Ishikawa (cell line): ENCODE measurements at regions not wholly inside any gene's neighbourhood (a gene's known extent, or its start where the extent isn't known, plus 50 kb on each side); places are given as distances from the start of the nearest gene placed in this dataset.

Experiments
- CEBPB ChIP-seq: IDR thresholded peaks from 2 replicates; pipeline ENCODE4 v1.6.1; 2012
- CREB1 ChIP-seq: IDR thresholded peaks from 2 replicates; pipeline ENCODE4 v1.6.1; 2012; ENCODE audit warnings: low read depth
- EGR1 ChIP-seq: IDR thresholded peaks from 2 replicates; pipeline ENCODE4 v1.6.1; 2012
- EP300 ChIP-seq: IDR thresholded peaks from 2 replicates; pipeline ENCODE4 v1.6.1; 2012; ENCODE audit warnings: borderline replicate concordance
- FOXM1 ChIP-seq: IDR thresholded peaks from 2 replicates; pipeline ENCODE4 v1.6.1; 2012; ENCODE audit warnings: low read depth, borderline replicate concordance
- MAX ChIP-seq: IDR thresholded peaks from 2 replicates; pipeline ENCODE4 v1.6.1; 2012
- NFIC ChIP-seq: IDR thresholded peaks from 2 replicates; pipeline ENCODE4 v1.6.1; 2012
- RAD21 ChIP-seq: IDR thresholded peaks from 2 replicates; pipeline ENCODE4 v1.6.1; 2012; ENCODE audit warnings: low read depth
- REST ChIP-seq: IDR thresholded peaks from 2 replicates; pipeline ENCODE4 v1.6.1; 2012; ENCODE audit warnings: low read depth, mild to moderate bottlenecking
- TAF1 ChIP-seq: IDR thresholded peaks from 2 replicates; pipeline ENCODE4 v1.6.1; 2012; ENCODE audit warnings: low read depth, mild to moderate bottlenecking
- TCF12 ChIP-seq: IDR thresholded peaks from 2 replicates; pipeline ENCODE4 v1.6.1; 2012; ENCODE audit warnings: low read depth
- TEAD4 ChIP-seq: IDR thresholded peaks from 2 replicates; pipeline ENCODE4 v1.6.1; 2012
- USF1 ChIP-seq: IDR thresholded peaks from 2 replicates; pipeline ENCODE4 v1.6.1; 2012
- YY1 ChIP-seq: IDR thresholded peaks from 2 replicates; pipeline ENCODE4 v1.6.1; 2012; ENCODE audit warnings: low read depth
- ZBTB7A ChIP-seq: IDR thresholded peaks from 2 replicates; pipeline ENCODE4 v1.6.1; 2012; ENCODE audit warnings: low read depth

- TF ChIP-seq TCF12 (no peak), YY1 (no peak), REST (no peak), CREB1 (no peak), FOXM1 (no peak), CEBPB (no peak), EGR1 (no peak), USF1 (no peak), TAF1 (no peak), NFIC (no peak), MAX (no peak), TEAD4 (no peak), EP300 (no peak), RAD21 (no peak), ZBTB7A (no peak)
Measured at GRCh38 chr13:40194224-40194806, 472.1 kb downstream of the FOXO1 start.

- no peak for TF ChIP-seq TEAD4
- TF ChIP-seq ZBTB7A = no peak
- no peak for TF ChIP-seq CEBPB
- TF ChIP-seq MAX = no peak
- TF ChIP-seq YY1 = no peak
- TF ChIP-seq FOXM1 = no peak
- no peak for TF ChIP-seq EP300
Measured at GRCh38 chr13:40197049-40197448, 469.4 kb downstream of the FOXO1 start.

- TF ChIP-seq FOXM1 (no peak), CEBPB (no peak), YY1 (no peak)
Measured at GRCh38 chr13:40197936-40198595, 468.4 kb downstream of the FOXO1 start.

GRCh38 chr13:40200273-40200978 is 466.0 kb downstream of the FOXO1 start:
- TF ChIP-seq USF1 = no peak
- TF ChIP-seq FOXM1 = no peak
- TF ChIP-seq ZBTB7A = no peak
- no peak for TF ChIP-seq TAF1
- TF ChIP-seq NFIC = no peak
- no peak for TF ChIP-seq TEAD4
- TF ChIP-seq RAD21 = no peak
- no peak for TF ChIP-seq CEBPB
- TF ChIP-seq YY1 = no peak
- no peak for TF ChIP-seq MAX
- TF ChIP-seq EGR1 = no peak

GRCh38 chr13:40204246-40204645 is 462.2 kb downstream of the FOXO1 start:
- TF ChIP-seq CEBPB (no peak), CREB1 (no peak), ZBTB7A (no peak), MAX (no peak), EP300 (no peak), RAD21 (no peak), USF1 (no peak), TEAD4 (no peak), REST (no peak)
